GM20000 (cell line): ENCODE measurements at regions not wholly inside any gene's neighbourhood (a gene's known extent, or its start where the extent isn't known, plus 50 kb on each side); places are given as distances from the start of the nearest gene placed in this dataset.

ENCODE experiments used
- DNase-seq: peaks from one replicate; pipeline ENCODE4 v3.0.0; 2012; ENCODE audit warnings: low spot score
- CTCF ChIP-seq: IDR thresholded peaks from 2 replicates; pipeline ENCODE4 v1.5.1; 2012; ENCODE audit warnings: mild to moderate bottlenecking, control low read depth; ENCODE audit errors: extremely low read depth, missing control alignments

GRCh38 chr1:83790446-83790845, 208.5 kb downstream of the TTLL7 start:
- no peak for TF ChIP-seq CTCF
- no peak for DNase-seq

GRCh38 chr1:83787246-83787998, 211.5 kb downstream of the TTLL7 start:
- no peak for TF ChIP-seq CTCF
- DNase-seq: no peak

GRCh38 chr1:83781667-83782066, 217.3 kb downstream of the TTLL7 start:
- DNase-seq: no peak
- no peak for TF ChIP-seq CTCF

GRCh38 chr1:83779565-83779964, 219.4 kb downstream of the TTLL7 start:
- DNase-seq: no peak
- no peak for TF ChIP-seq CTCF

- no peak for TF ChIP-seq CTCF
- no peak for DNase-seq
Observed at GRCh38 chr1:83777758-83778101, 221.2 kb downstream of the TTLL7 start.

- DNase-seq: no peak
- no peak for TF ChIP-seq CTCF
Observed at GRCh38 chr1:83776913-83777757, 221.8 kb downstream of the TTLL7 start.

- no peak for DNase-seq
- TF ChIP-seq CTCF: no peak
Observed at GRCh38 chr1:83775977-83776603, 222.8 kb downstream of the TTLL7 start.
